ENCODE measurements at regions not wholly inside any gene's neighbourhood (a gene's known extent, or its start where the extent isn't known, plus 50 kb on each side); places are given as distances from the start of the nearest gene placed in this dataset.

DNA sequence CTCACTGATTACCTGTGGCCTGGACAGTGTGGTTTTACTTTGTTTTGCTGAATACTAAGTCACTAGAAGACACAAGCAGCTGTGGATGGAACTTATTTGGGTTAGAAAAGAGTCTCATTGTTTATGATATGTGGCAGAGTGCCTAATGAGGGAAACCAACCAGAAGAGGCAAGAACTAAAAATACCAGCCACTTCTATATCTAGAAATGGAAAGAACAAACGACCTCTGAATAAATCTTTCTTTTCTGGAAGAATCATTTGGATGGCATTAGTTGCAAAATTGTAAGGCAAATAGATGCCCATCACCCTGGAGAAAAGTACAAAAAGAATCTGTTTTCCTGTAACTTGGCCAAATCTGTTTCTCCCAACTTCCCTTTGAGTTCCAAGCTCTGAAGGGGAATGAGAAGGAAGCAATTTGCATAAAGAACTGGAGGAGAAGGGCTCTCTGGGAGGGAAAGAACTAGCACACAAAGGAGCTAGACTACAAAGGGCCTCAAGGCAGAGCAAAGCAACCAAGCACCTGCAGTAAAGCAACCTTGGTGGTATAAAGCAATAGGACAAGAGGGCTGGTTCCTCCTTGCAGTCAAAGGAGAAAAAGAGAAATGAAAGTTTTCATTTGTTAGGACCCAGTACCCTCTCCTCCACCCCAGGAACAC is 455.4 kb downstream of the CAAP1 start:
- ATAC-seq (ENCODE audit: insufficient read depth, low FRiP score) (no peak), DNase-seq (peak in 2 of 3 donors; percentile 1 to 19)
- no peaks in the 10 kb centered on the region for H3K27me3 ChIP-seq (ENCODE audit: control insufficient read depth in 3 of 3, insufficient read depth in 3 of 3, low read length in 2 of 3)
- H3K4me1 ChIP-seq (ENCODE audit: control insufficient read depth in 5 of 5, insufficient read depth in 5 of 5, low read length in 5 of 5) = no peaks in the 10 kb centered on the region
- no peaks in the 10 kb centered on the region for H3K9me3 ChIP-seq (ENCODE audit: control insufficient read depth in 4 of 4, insufficient read depth in 3 of 4, low read length in 3 of 4)
- H3K36me3 ChIP-seq (ENCODE audit: control insufficient read depth in 4 of 4, insufficient read depth in 4 of 4, low read length in 4 of 4) = no peaks in the 10 kb centered on the region
- no peak overlapping the region for H3K9ac ChIP-seq (ENCODE audit: insufficient read depth in 1 of 2, low read length in 2 of 2)
- no peak overlapping the region for H3K4me3 ChIP-seq
- no peak overlapping the region for H3K27ac ChIP-seq (ENCODE audit: low read depth in 1 of 2, low read length in 1 of 2)
- WGBS, 2 donors = 12 to 37% methylated on average over 1 of the region's 1 CpG
- TF ChIP-seq CTCF (IDR thresholded peaks at IDR 0.05; ENCODE audit: control extremely low read depth, extremely low read depth) = no peak

GRCh38 chr9:26426551-26427131 is 466.0 kb downstream of the CAAP1 start:
- WGBS, 2 donors = 92% methylated on average over 16 of the region's 16 CpGs
- no peaks in the 10 kb centered on the region for H3K4me1 ChIP-seq (ENCODE audit: control insufficient read depth in 5 of 5, insufficient read depth in 5 of 5, low read length in 5 of 5)
- H3K9me3 ChIP-seq (ENCODE audit: control insufficient read depth in 4 of 4, insufficient read depth in 3 of 4, low read length in 3 of 4) = peaks cover 0 to 5% (median 0%) of the 10 kb centered on the region in 4 donors
- H3K27ac ChIP-seq (ENCODE audit: low read depth in 1 of 2, low read length in 1 of 2) = no peak overlapping the region
- DNase-seq (no peak), ATAC-seq (ENCODE audit: insufficient read depth, low FRiP score) (no peak)
- no peak for TF ChIP-seq CTCF (IDR thresholded peaks at IDR 0.05; ENCODE audit: control extremely low read depth, extremely low read depth)
- H3K4me3 ChIP-seq = no peak overlapping the region
- no peaks in the 10 kb centered on the region for H3K27me3 ChIP-seq (ENCODE audit: control insufficient read depth in 3 of 3, insufficient read depth in 3 of 3, low read length in 2 of 3)
- no peaks in the 10 kb centered on the region for H3K36me3 ChIP-seq (ENCODE audit: control insufficient read depth in 4 of 4, insufficient read depth in 4 of 4, low read length in 4 of 4)
- no peak overlapping the region for H3K9ac ChIP-seq (ENCODE audit: insufficient read depth in 1 of 2, low read length in 2 of 2)

- no peak for TF ChIP-seq CTCF (IDR thresholded peaks at IDR 0.05; ENCODE audit: control extremely low read depth, extremely low read depth)
- WGBS, 2 donors = 78 to 80% methylated on average over 3 of the region's 3 CpGs
Measured at GRCh38 chr9:26418480-26418879, 474.1 kb downstream of the CAAP1 start.

More at GRCh38 chr9:26418480-26418879, 474.1 kb downstream of the CAAP1 start:
- Histone ChIP-seq H3K4me3 (no peak overlapping the region), H3K4me1 (ENCODE audit: control insufficient read depth in 5 of 5, insufficient read depth in 5 of 5, low read length in 5 of 5) (peaks cover 0 to 4% (median 0%) of the 10 kb centered on the region in 5 donors), H3K27me3 (ENCODE audit: control insufficient read depth in 3 of 3, insufficient read depth in 3 of 3, low read length in 2 of 3) (no peaks in the 10 kb centered on the region), H3K27ac (ENCODE audit: low read depth in 1 of 2, low read length in 1 of 2) (no peak overlapping the region), H3K36me3 (ENCODE audit: control insufficient read depth in 4 of 4, insufficient read depth in 4 of 4, low read length in 4 of 4) (no peaks in the 10 kb centered on the region), H3K9me3 (ENCODE audit: control insufficient read depth in 4 of 4, insufficient read depth in 3 of 4, low read length in 3 of 4) (no peaks in the 10 kb centered on the region), H3K9ac (ENCODE audit: insufficient read depth in 1 of 2, low read length in 2 of 2) (no peak overlapping the region)
- DNase-seq (no peak), ATAC-seq (ENCODE audit: insufficient read depth, low FRiP score) (no peak)

Data from lung (tissue), 11 donors.